Keratinocyte (primary cell): ENCODE measurements at regions not wholly inside any gene's neighbourhood (a gene's known extent, or its start where the extent isn't known, plus 50 kb on each side); places are given as distances from the start of the nearest gene placed in this dataset.

ENCODE experiments used
- DNase-seq: peaks from one replicate; pipeline ENCODE4 v3.0.0-alpha.2; 2011; ENCODE audit warnings: low read depth, missing footprints, low spot score
- FAIRE-seq: peaks from 2 replicates; lab custom pipeline; 2011; peaks lifted over from hg19 to GRCh38; lab: Jason Lieb, UNC
- H2AFZ ChIP-seq: 2 replicates; pipeline ENCODE4 v1.6.0; 2012; ENCODE audit warnings: low read length, control low read depth, inconsistent platforms; ENCODE audit not compliant: control insufficient read depth
- H3K27ac ChIP-seq: 2 replicates; pipeline ENCODE4 v1.5.1; 2011; ENCODE audit warnings: low read length; ENCODE audit not compliant: control insufficient read depth, insufficient read depth
- H3K27me3 ChIP-seq: 3 replicates; pipeline ENCODE4 v1.6.0; 2011; ENCODE audit warnings: low read length; ENCODE audit not compliant: control insufficient read depth, insufficient read depth; ENCODE audit errors: extremely low read depth
- H3K36me3 ChIP-seq, 2 experiments: 2 replicates in 1 of 2; 3 replicates in 1 of 2; pipeline ENCODE4 v1.5.1; 2011; ENCODE audit warnings: low read length in 2 of 2, mild to moderate bottlenecking in 1 of 2; ENCODE audit not compliant: control insufficient read depth in 2 of 2, insufficient read depth in 2 of 2; ENCODE audit errors: extremely low read depth in 1 of 2
- H3K4me1 ChIP-seq: 3 replicates; pipeline ENCODE4 v1.5.1; 2011; ENCODE audit warnings: low read length; ENCODE audit not compliant: control insufficient read depth, insufficient read depth; ENCODE audit errors: extremely low read depth
- H3K4me2 ChIP-seq: 3 replicates; pipeline ENCODE4 v1.6.0; 2011; ENCODE audit warnings: low read depth, low read length; ENCODE audit not compliant: control insufficient read depth, insufficient read depth; ENCODE audit errors: extremely low read depth
- H3K4me3 ChIP-seq, 3 experiments: fragments of 200-600 bp in 1 of 3; sonication (generic) in 1 of 3; 2 replicates in 2 of 3; 3 replicates in 1 of 3; pipeline ENCODE4 v1.5.1; 2011 to 2016; ENCODE audit warnings: low read length in 3 of 3, mild to moderate bottlenecking in 3 of 3, control low read depth in 2 of 3, inconsistent platforms in 1 of 3, low read depth in 1 of 3, mixed read lengths in 1 of 3, mixed run types in 1 of 3, moderate library complexity in 1 of 3; ENCODE audit not compliant: control insufficient read depth in 2 of 3, insufficient read depth in 2 of 3; ENCODE audit errors: extremely low read depth in 1 of 3
- H3K79me2 ChIP-seq: 2 replicates; pipeline ENCODE4 v1.6.0; 2012; ENCODE audit warnings: low read length; ENCODE audit not compliant: control insufficient read depth, insufficient read depth
- H3K9ac ChIP-seq: 3 replicates; pipeline ENCODE4 v1.6.0; 2011; ENCODE audit warnings: low read length; ENCODE audit not compliant: control insufficient read depth, insufficient read depth; ENCODE audit errors: extremely low read depth
- H3K9me1 ChIP-seq: 3 replicates; pipeline ENCODE4 v1.6.0; 2011; ENCODE audit warnings: low read length; ENCODE audit not compliant: control insufficient read depth, insufficient read depth; ENCODE audit errors: extremely low read depth
- H3K9me3 ChIP-seq: 2 replicates; pipeline ENCODE4 v1.5.1; 2012; ENCODE audit warnings: low read depth, low read length; ENCODE audit not compliant: control insufficient read depth
- H4K20me1 ChIP-seq: 3 replicates; pipeline ENCODE4 v1.6.0; 2011; ENCODE audit warnings: low read length; ENCODE audit not compliant: control insufficient read depth, insufficient read depth; ENCODE audit errors: extremely low read depth
- EZH2 ChIP-seq: IDR thresholded peaks from one replicate; pipeline ENCODE4 v1.6.1; 2012; ENCODE audit warnings: inconsistent platforms, mild to moderate bottlenecking, low read length, moderate library complexity
- dilution Hi-C: fragments of 300-500 bp; cut with MboI; formaldehyde crosslinking; loops from one replicate; pipeline ENCODE4 v1.7.0; 2020; ENCODE audit warnings: low sequenced_read_pairs; ENCODE audit not compliant: extremely low pct_ligation_motif_present
- TF ChIP-seq, protein P1 (sequence below), 3 experiments: IDR thresholded peaks in 1 of 3; conservative IDR thresholded peaks in 1 of 3; optimal IDR thresholded peaks in 1 of 3; 2 replicates in 2 of 3; 3 replicates in 1 of 3; pipeline versions ENCODE3 to v1.5.1; 2011; ENCODE audit warnings: low read length in 3 of 3, mild to moderate bottlenecking in 3 of 3, moderate library complexity in 2 of 3, control low read depth in 1 of 3, inconsistent platforms in 1 of 3; ENCODE audit not compliant: insufficient read depth in 2 of 3; ENCODE audit errors: extremely low read depth in 1 of 3

DNA sequence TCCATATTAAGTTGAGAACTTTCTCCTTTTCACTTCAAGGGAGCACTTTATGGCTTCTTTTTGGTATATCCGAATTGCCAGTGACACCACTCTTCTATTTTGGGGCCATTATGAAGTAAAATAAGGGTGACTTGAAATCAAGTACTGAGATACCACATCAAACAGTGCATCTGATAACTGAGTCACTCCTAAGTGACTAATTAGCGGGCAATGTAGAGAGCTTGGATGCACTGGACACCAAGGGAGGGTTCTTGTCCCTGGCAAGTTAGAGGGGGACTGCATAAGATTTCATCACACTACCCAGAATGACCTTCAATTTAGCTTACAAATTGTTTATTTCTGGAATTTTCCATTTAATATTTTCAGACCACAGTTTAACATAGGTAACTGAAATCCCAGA is 813.9 kb upstream of the CDH10 start:
- Histone ChIP-seq H3K27me3 (no peaks in the 10 kb centered on the region), H3K36me3 (no peaks in the 10 kb centered on the region), H4K20me1 (no peaks in the 10 kb centered on the region), H3K27ac (no peak overlapping the region), H3K9me3 (no peaks in the 10 kb centered on the region), H3K4me2 (no peak overlapping the region), H3K9ac (no peak overlapping the region), H3K9me1 (no peaks in the 10 kb centered on the region), H3K4me1 (no peaks in the 10 kb centered on the region), H3K4me3 (no peak overlapping the region), H3K79me2 (no peaks in the 10 kb centered on the region), H2AFZ (no peak overlapping the region)
- dilution Hi-C loops = no loop called here
- DNase-seq (no peak), FAIRE-seq (no peak)
- no peak for TF ChIP-seq EZH2
- TF ChIP-seq, protein P1, sequence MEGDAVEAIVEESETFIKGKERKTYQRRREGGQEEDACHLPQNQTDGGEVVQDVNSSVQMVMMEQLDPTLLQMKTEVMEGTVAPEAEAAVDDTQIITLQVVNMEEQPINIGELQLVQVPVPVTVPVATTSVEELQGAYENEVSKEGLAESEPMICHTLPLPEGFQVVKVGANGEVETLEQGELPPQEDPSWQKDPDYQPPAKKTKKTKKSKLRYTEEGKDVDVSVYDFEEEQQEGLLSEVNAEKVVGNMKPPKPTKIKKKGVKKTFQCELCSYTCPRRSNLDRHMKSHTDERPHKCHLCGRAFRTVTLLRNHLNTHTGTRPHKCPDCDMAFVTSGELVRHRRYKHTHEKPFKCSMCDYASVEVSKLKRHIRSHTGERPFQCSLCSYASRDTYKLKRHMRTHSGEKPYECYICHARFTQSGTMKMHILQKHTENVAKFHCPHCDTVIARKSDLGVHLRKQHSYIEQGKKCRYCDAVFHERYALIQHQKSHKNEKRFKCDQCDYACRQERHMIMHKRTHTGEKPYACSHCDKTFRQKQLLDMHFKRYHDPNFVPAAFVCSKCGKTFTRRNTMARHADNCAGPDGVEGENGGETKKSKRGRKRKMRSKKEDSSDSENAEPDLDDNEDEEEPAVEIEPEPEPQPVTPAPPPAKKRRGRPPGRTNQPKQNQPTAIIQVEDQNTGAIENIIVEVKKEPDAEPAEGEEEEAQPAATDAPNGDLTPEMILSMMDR (optimal IDR thresholded peaks at IDR 0.05 in 1 of 3, IDR thresholded peaks at IDR 0.05 in 1 of 3, conservative IDR thresholded peaks at IDR 0.05 in 1 of 3; ENCODE audit: extremely low read depth in 1 of 3, insufficient read depth in 2 of 3, low read length in 3 of 3) = no peak

DNA sequence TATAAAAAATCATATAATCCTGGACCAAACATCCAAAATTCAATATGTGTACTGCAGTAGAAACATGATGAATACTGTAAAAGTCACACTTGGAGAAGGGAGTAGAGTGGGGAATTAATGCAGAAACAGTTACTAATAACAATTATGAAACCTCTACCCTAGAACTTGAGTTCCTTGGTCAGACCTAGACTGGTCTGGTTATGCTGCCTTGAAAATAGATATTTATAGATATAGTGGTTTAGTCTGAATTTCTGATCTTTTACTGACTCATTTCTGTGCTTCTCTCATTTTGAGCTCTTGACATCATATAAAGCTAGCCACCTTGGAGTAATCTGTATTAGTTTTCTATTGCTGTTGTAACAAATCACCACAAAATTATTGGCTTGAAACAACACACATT is 808.7 kb upstream of the CDH10 start:
- TF ChIP-seq EZH2 = no peak
- TF ChIP-seq, protein P1 (optimal IDR thresholded peaks at IDR 0.05 in 1 of 3, IDR thresholded peaks at IDR 0.05 in 1 of 3, conservative IDR thresholded peaks at IDR 0.05 in 1 of 3; ENCODE audit: extremely low read depth in 1 of 3, insufficient read depth in 2 of 3, low read length in 3 of 3) = no peak

More for the DNA sequence above, 808.7 kb upstream of the CDH10 start:
- Histone ChIP-seq H3K9me3 (no peaks in the 10 kb centered on the region), H3K4me1 (no peaks in the 10 kb centered on the region), H4K20me1 (no peaks in the 10 kb centered on the region), H2AFZ (no peak overlapping the region), H3K27me3 (no peaks in the 10 kb centered on the region), H3K9ac (no peak overlapping the region), H3K4me3 (no peak overlapping the region), H3K27ac (no peak overlapping the region), H3K4me2 (no peak overlapping the region), H3K36me3 (no peaks in the 10 kb centered on the region), H3K79me2 (no peaks in the 10 kb centered on the region), H3K9me1 (no peaks in the 10 kb centered on the region)
- dilution Hi-C loops = no loop called here
- no peak for FAIRE-seq
- DNase-seq = no peak
